HG02884 (cell line): ENCODE measurements at regions not wholly inside any gene's neighbourhood (a gene's known extent, or its start where the extent isn't known, plus 50 kb on each side); places are given as distances from the start of the nearest gene placed in this dataset.
"Not testable (repeated sequence)": the region's sequence is repeated elsewhere in the genome, so short reads cannot be mapped to it uniquely, and the experiment has no call there.

Experiments used
- ATAC-seq: cut with Tn5 transposase; IDR thresholded peaks from one replicate; pipeline ENCODE4 v1.9.1; 2021; ENCODE audit warnings: mild to moderate bottlenecking, moderate library complexity; ENCODE audit not compliant: unreplicated experiment

- ATAC-seq = no peak
These were observed 129.3 kb downstream of the LNPK start for GRCh38 chr2:175872721-175873120.

- no peak for ATAC-seq
These were observed 130.1 kb downstream of the LNPK start for GRCh38 chr2:175872005-175872348.

- no peak for ATAC-seq
These were observed 130.6 kb downstream of the LNPK start for GRCh38 chr2:175871331-175872004.

GRCh38 chr2:175865716-175866115 lies 136.4 kb downstream of the LNPK start:
- no peak for ATAC-seq

- no peak for ATAC-seq
These were observed 137.8 kb downstream of the LNPK start for GRCh38 chr2:175864137-175864850.

GRCh38 chr2:175861958-175862357 lies 140.1 kb downstream of the LNPK start:
- ATAC-seq = no peak

- ATAC-seq = no peak
These were observed 146.1 kb downstream of the LNPK start for GRCh38 chr2:175855794-175856453.

GRCh38 chr2:175855236-175855635 lies 146.8 kb downstream of the LNPK start:
- ATAC-seq = no peak

GRCh38 chr2:175854665-175855064 lies 147.4 kb downstream of the LNPK start:
- ATAC-seq = no peak

- ATAC-seq = no peak
These were observed 147.9 kb downstream of the LNPK start for GRCh38 chr2:175854129-175854528.

GRCh38 chr2:175853616-175853890 lies 148.5 kb downstream of the LNPK start:
- no peak for ATAC-seq

GRCh38 chr2:175852879-175853615 lies 149.0 kb downstream of the LNPK start:
- ATAC-seq = no peak

- no peak for ATAC-seq
These were observed 154.9 kb downstream of the LNPK start for GRCh38 chr2:175847128-175847527.

- ATAC-seq = no peak
These were observed 157.9 kb downstream of the LNPK start for GRCh38 chr2:175844169-175844568.

- no peak for ATAC-seq
These were observed 158.4 kb downstream of the LNPK start for GRCh38 chr2:175843625-175844024.

- no peak for ATAC-seq
These were observed 159.1 kb downstream of the LNPK start for GRCh38 chr2:175842996-175843395.

- not testable (repeated sequence) for ATAC-seq
These were observed 161.3 kb downstream of the LNPK start for GRCh38 chr2:175840765-175841164.

GRCh38 chr2:175840256-175840655 lies 161.8 kb downstream of the LNPK start:
- ATAC-seq = no peak

GRCh38 chr2:175838979-175839378 lies 163.1 kb downstream of the LNPK start:
- ATAC-seq = no peak

- no peak for ATAC-seq
These were observed 165.0 kb downstream of the LNPK start for GRCh38 chr2:175837046-175837445.

GRCh38 chr2:175836361-175836760 lies 165.7 kb downstream of the LNPK start:
- ATAC-seq = no peak

- ATAC-seq = no peak
These were observed 167.6 kb downstream of the LNPK start for GRCh38 chr2:175834477-175834876.
